Chondrocyte (in vitro differentiated cells): ENCODE measurements at regions not wholly inside any gene's neighbourhood (a gene's known extent, or its start where the extent isn't known, plus 50 kb on each side); places are given as distances from the start of the nearest gene placed in this dataset.

Source experiments
- DNase-seq: peaks from one replicate; pipeline ENCODE4 v3.0.0; 2021; ENCODE audit warnings: mixed read lengths, low spot score
- H3K27ac Mint-ChIP-seq: one replicate; pipeline ENCODE4 v1.8.0; 2021; ENCODE audit warnings: mild to moderate bottlenecking, moderate library complexity, mixed read lengths; ENCODE audit not compliant: unreplicated experiment
- H3K27me3 Mint-ChIP-seq: 2 replicates; pipeline ENCODE4 v1.8.0; 2021; ENCODE audit warnings: low read depth, mixed read lengths
- H3K36me3 Mint-ChIP-seq: 2 replicates; pipeline ENCODE4 v1.8.0; 2021; ENCODE audit warnings: low read depth, mixed read lengths
- H3K4me1 Mint-ChIP-seq: 2 replicates; pipeline ENCODE4 v1.8.0; 2021; ENCODE audit warnings: low read depth, mild to moderate bottlenecking, mixed read lengths
- H3K4me3 Mint-ChIP-seq: one replicate; pipeline ENCODE4 v1.8.0; 2021; ENCODE audit warnings: mild to moderate bottlenecking, moderate library complexity, mixed read lengths; ENCODE audit not compliant: unreplicated experiment
- H3K9me3 Mint-ChIP-seq: 2 replicates; pipeline ENCODE4 v1.8.0; 2021; ENCODE audit warnings: low read depth, mixed read lengths
- CTCF ChIP-seq: fragments of 200-600 bp; sonication (generic); IDR thresholded peaks from 2 replicates; pipeline ENCODE4 v1.5.0; 2021; ENCODE audit warnings: antibody characterized with exemption, mild to moderate bottlenecking, moderate library complexity

- peaks cover 11% of the 10 kb centered on the region for H3K9me3 Mint-ChIP-seq
- TF ChIP-seq CTCF, result no peak
- no peaks in the 10 kb centered on the region for H3K4me1 Mint-ChIP-seq
Measured at GRCh38 chr1:73820843-73821242, 377.1 kb downstream of the LRRIQ3 start.

DNA sequence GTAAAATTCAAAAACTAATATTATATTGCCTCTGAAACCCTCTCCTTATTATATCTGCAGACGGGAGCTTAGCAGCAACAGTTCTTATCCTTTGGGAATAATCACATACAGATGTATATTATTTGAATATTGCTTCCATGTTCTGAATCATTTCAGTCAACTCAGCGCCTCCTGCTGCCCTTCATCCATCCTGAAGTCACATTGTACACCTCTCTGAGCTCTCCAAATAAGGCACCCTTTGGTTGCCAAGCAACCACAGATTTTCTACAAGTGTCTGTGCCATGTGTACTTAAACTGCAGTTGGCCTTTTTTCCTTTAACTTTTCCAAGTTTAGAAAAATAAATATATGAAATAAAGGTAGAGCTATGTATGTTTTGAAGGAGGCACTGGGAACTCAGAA, 384.3 kb downstream of the LRRIQ3 start:
- Mint-ChIP-seq H3K9me3 (peaks cover 15% of the 10 kb centered on the region), H3K4me1 (no peaks in the 10 kb centered on the region), H3K4me3 (no peak overlapping the region), H3K36me3 (peaks cover 3% of the 10 kb centered on the region), H3K27ac (no peak overlapping the region), H3K27me3 (peaks cover 9% of the 10 kb centered on the region)
- no peak for TF ChIP-seq CTCF
- DNase-seq, result no peak

More at GRCh38 chr1:73820843-73821242, 377.1 kb downstream of the LRRIQ3 start:
- H3K4me3 Mint-ChIP-seq, result no peak overlapping the region
- no peak for DNase-seq
- H3K27ac Mint-ChIP-seq, result no peak overlapping the region
- peaks cover 14% of the 10 kb centered on the region for H3K27me3 Mint-ChIP-seq
- no peaks in the 10 kb centered on the region for H3K36me3 Mint-ChIP-seq

GRCh38 chr1:73813236-73813635, 384.7 kb downstream of the LRRIQ3 start:
- no peak for DNase-seq
- Mint-ChIP-seq H3K27ac (no peak overlapping the region), H3K4me3 (no peak overlapping the region), H3K27me3 (peaks cover 10% of the 10 kb centered on the region), H3K4me1 (no peaks in the 10 kb centered on the region), H3K36me3 (peaks cover 3% of the 10 kb centered on the region), H3K9me3 (peaks cover 15% of the 10 kb centered on the region)
- TF ChIP-seq CTCF, result no peak

DNA sequence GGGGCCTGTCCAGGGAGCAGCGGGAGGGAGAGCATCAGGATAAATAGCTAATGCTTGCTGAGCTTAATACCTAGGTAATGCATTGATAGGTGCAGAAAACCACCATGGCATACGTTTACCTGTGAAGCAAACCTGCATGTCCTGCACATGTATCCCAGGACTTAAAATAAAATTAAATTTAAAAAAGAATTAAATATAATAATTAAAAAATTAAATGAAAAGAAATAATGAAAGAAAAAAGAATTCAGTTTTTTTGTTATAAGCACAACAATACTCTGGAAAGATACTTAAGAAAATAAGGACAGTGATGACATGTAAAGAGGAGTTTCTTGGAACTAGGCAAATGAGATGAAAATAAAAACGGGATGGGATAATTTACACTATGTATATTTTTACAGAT, 386.2 kb downstream of the LRRIQ3 start:
- Mint-ChIP-seq H3K4me1 (no peaks in the 10 kb centered on the region), H3K36me3 (peaks cover 3% of the 10 kb centered on the region), H3K9me3 (peaks cover 13% of the 10 kb centered on the region), H3K27me3 (peaks cover 10% of the 10 kb centered on the region), H3K27ac (no peak overlapping the region), H3K4me3 (no peak overlapping the region)
- no peak for TF ChIP-seq CTCF
- no peak for DNase-seq

GRCh38 chr1:73804935-73805334, 393.0 kb downstream of the LRRIQ3 start:
- DNase-seq, result no peak
- H3K27ac Mint-ChIP-seq, result no peak overlapping the region
- H3K4me3 Mint-ChIP-seq, result no peak overlapping the region
- peaks cover under 1% of the 10 kb centered on the region for H3K9me3 Mint-ChIP-seq
- H3K4me1 Mint-ChIP-seq, result peaks cover 14% of the 10 kb centered on the region
- H3K36me3 Mint-ChIP-seq, result no peaks in the 10 kb centered on the region
- no peak for TF ChIP-seq CTCF
- H3K27me3 Mint-ChIP-seq, result peaks cover 7% of the 10 kb centered on the region
